WTC11 (cell line): ENCODE measurements at regions not wholly inside any gene's neighbourhood (a gene's known extent, or its start where the extent isn't known, plus 50 kb on each side); places are given as distances from the start of the nearest gene placed in this dataset.

Experiments
- CTCF ChIP-seq: fragments of 200-600 bp; IDR thresholded peaks from 2 replicates; pipeline ENCODE4 v1.8.0; 2022; ENCODE audit warnings: antibody characterized with exemption
- FOXJ3 ChIP-seq: sonication (generic); formaldehyde crosslinking; IDR thresholded peaks from 2 replicates; pipeline ENCODE4 v1.9.0; 2021; ENCODE audit warnings: missing genetic modification reagents, mild to moderate bottlenecking, borderline replicate concordance
- IRF1 ChIP-seq: sonication (generic); formaldehyde crosslinking; IDR thresholded peaks from 2 replicates; pipeline ENCODE4 v1.8.0; 2023; ENCODE audit warnings: missing genetic modification reagents
- NR2C2 ChIP-seq: sonication (generic); formaldehyde crosslinking; IDR thresholded peaks from 2 replicates; pipeline ENCODE4 v1.8.0; 2022; ENCODE audit warnings: mild to moderate bottlenecking, missing genetic modification reagents
- PRDM15 ChIP-seq: sonication (generic); formaldehyde crosslinking; IDR thresholded peaks from 2 replicates; pipeline ENCODE4 v1.8.0; 2022; ENCODE audit warnings: missing genetic modification reagents
- ZNF671 ChIP-seq: fragments of 250-450 bp; sonication (Bioruptor Pico); IDR thresholded peaks from 2 replicates; pipeline ENCODE4 v1.8.0; 2021; ENCODE audit warnings: mild to moderate bottlenecking

- TF ChIP-seq NR2C2 (CRISPR knock-in tag) (no peak), CTCF (no peak), PRDM15 (no peak), ZNF671 (CRISPR knock-in tag) (no peak), FOXJ3 (CRISPR knock-in tag) (no peak), IRF1 (no peak)
These were observed 87.2 kb downstream of the C11orf91 start for GRCh38 chr11:33613404-33613803.
